Endodermal cell (in vitro differentiated cells): ENCODE measurements at regions not wholly inside any gene's neighbourhood (a gene's known extent, or its start where the extent isn't known, plus 50 kb on each side); places are given as distances from the start of the nearest gene placed in this dataset.

Experiments
- DNase-seq: peaks from one replicate; pipeline ENCODE4 v3.0.0-alpha.2; 2017
- H3K27ac ChIP-seq: 2 replicates; pipeline ENCODE4 v1.5.1; 2013; ENCODE audit warnings: mild to moderate bottlenecking, low read depth, low read length, moderate library complexity
- H3K27me3 ChIP-seq: 2 replicates; pipeline ENCODE4 v1.6.1; 2013; ENCODE audit warnings: mild to moderate bottlenecking, low read length, moderate library complexity; ENCODE audit not compliant: insufficient read depth, control insufficient read depth, poor library complexity, severe bottlenecking
- H3K36me3 ChIP-seq: 2 replicates; pipeline ENCODE4 v1.7.0; 2013; ENCODE audit warnings: mild to moderate bottlenecking, low read length, moderate library complexity; ENCODE audit not compliant: control insufficient read depth, insufficient read depth
- H3K4me1 ChIP-seq: one replicate; pipeline ENCODE4 v1.7.0; 2013; ENCODE audit warnings: low read length; ENCODE audit not compliant: control insufficient read depth, insufficient read depth
- H3K4me3 ChIP-seq: 2 replicates; pipeline ENCODE4 v1.5.1; 2013; ENCODE audit warnings: mild to moderate bottlenecking, low read length, moderate library complexity
- H3K9ac ChIP-seq: 2 replicates; pipeline ENCODE4 v1.6.1; 2013; ENCODE audit warnings: mild to moderate bottlenecking, low read length, moderate library complexity; ENCODE audit not compliant: poor library complexity, severe bottlenecking; ENCODE audit errors: extremely low read depth
- H3K9me3 ChIP-seq: 2 replicates; pipeline ENCODE4 v1.6.1; 2013; ENCODE audit warnings: mild to moderate bottlenecking, low read length, moderate library complexity; ENCODE audit not compliant: control insufficient read depth
- H3K27ac Mint-ChIP-seq: 2 replicates; pipeline ENCODE4 v1.8.0; 2020; ENCODE audit warnings: mixed read lengths
- H3K27me3 Mint-ChIP-seq: 2 replicates; pipeline ENCODE4 v1.8.0; 2021; ENCODE audit warnings: mild to moderate bottlenecking, mixed read lengths; ENCODE audit not compliant: insufficient read depth
- H3K36me3 Mint-ChIP-seq: 2 replicates; pipeline ENCODE4 v1.8.0; 2020; ENCODE audit warnings: low read depth, mixed read lengths
- H3K4me1 Mint-ChIP-seq: 2 replicates; pipeline ENCODE4 v1.8.0; 2020; ENCODE audit warnings: mixed read lengths
- H3K4me3 Mint-ChIP-seq: 2 replicates; pipeline ENCODE4 v1.8.0; 2020; ENCODE audit warnings: mild to moderate bottlenecking, moderate library complexity, mixed read lengths
- H3K9me3 Mint-ChIP-seq: 2 replicates; pipeline ENCODE4 v1.8.0; 2020; ENCODE audit warnings: mild to moderate bottlenecking, mixed read lengths
- WGBS, 2 experiments: methylation state at CpG; one replicate each; pipeline versions ENCODE4 v1.1.5 to v1.1.7; 2013; ENCODE audit warnings: missing lambda C conversion rate in 2 of 2, mixed read lengths in 1 of 2; ENCODE audit not compliant: insufficient coverage in 1 of 2, insufficient read length in 1 of 2; 5-methylcytosine and 5-hydroxymethylcytosine counted together
- TF ChIP-seq, protein P1 (sequence below): fragments of 200-600 bp; sonication (generic); conservative IDR thresholded peaks from 2 replicates; pipeline ENCODE4 v1.5.0; 2021; ENCODE audit warnings: antibody characterized with exemption, mild to moderate bottlenecking

DNA sequence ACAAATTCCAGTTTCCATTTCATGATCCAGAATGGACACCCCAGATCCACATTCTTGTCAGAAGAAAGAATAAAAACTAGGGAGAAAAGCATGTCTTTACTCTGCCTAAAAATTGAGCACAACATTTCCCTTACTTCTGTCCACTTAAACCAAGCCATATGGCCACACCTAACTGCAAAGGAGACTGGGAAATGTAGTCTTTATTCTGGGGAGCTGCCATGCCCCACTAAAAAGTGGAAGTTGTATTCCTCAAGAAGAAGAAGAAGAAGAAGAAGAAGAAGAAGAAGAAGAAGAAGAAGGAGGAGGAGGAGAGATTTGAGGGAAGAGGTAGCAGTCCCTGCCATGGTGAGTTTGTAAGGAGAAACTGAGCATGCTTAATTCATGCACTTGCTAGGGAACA lies 84.5 kb downstream of the GPR65 start:
- Mint-ChIP-seq H3K9me3 (no peaks in the 10 kb centered on the region), H3K36me3 (no peaks in the 10 kb centered on the region), H3K4me3 (no peak overlapping the region), H3K27me3 (no peaks in the 10 kb centered on the region), H3K27ac (no peak overlapping the region), H3K4me1 (peaks cover 36% of the 10 kb centered on the region)
- Histone ChIP-seq H3K4me1 (no peaks in the 10 kb centered on the region), H3K4me3 (no peak overlapping the region), H3K9me3 (no peaks in the 10 kb centered on the region), H3K9ac (no peak overlapping the region), H3K27ac (no peak overlapping the region), H3K27me3 (no peaks in the 10 kb centered on the region), H3K36me3 (no peaks in the 10 kb centered on the region)
- DNase-seq: no peak
- TF ChIP-seq, protein P1, sequence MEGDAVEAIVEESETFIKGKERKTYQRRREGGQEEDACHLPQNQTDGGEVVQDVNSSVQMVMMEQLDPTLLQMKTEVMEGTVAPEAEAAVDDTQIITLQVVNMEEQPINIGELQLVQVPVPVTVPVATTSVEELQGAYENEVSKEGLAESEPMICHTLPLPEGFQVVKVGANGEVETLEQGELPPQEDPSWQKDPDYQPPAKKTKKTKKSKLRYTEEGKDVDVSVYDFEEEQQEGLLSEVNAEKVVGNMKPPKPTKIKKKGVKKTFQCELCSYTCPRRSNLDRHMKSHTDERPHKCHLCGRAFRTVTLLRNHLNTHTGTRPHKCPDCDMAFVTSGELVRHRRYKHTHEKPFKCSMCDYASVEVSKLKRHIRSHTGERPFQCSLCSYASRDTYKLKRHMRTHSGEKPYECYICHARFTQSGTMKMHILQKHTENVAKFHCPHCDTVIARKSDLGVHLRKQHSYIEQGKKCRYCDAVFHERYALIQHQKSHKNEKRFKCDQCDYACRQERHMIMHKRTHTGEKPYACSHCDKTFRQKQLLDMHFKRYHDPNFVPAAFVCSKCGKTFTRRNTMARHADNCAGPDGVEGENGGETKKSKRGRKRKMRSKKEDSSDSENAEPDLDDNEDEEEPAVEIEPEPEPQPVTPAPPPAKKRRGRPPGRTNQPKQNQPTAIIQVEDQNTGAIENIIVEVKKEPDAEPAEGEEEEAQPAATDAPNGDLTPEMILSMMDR: no peak

GRCh38 chr14:88092529-88092928 lies 87.6 kb downstream of the GPR65 start:
- Mint-ChIP-seq H3K36me3 (no peaks in the 10 kb centered on the region), H3K4me3 (no peak overlapping the region), H3K4me1 (peaks cover 50% of the 10 kb centered on the region), H3K9me3 (no peaks in the 10 kb centered on the region), H3K27me3 (no peaks in the 10 kb centered on the region), H3K27ac (no peak overlapping the region)
- Histone ChIP-seq H3K9ac (no peak overlapping the region), H3K27ac (no peak overlapping the region), H3K4me3 (no peak overlapping the region), H3K9me3 (no peaks in the 10 kb centered on the region), H3K36me3 (no peaks in the 10 kb centered on the region), H3K4me1 (peaks cover 5% of the 10 kb centered on the region), H3K27me3 (no peaks in the 10 kb centered on the region)
- TF ChIP-seq, protein P1: no peak
- DNase-seq: no peak

GRCh38 chr14:88095791-88096190 lies 90.9 kb downstream of the GPR65 start:
- 96% methylated on average over 3 of the region's 3 CpGs for WGBS, 2 experiments
- Mint-ChIP-seq H3K4me1 (peaks cover 48% of the 10 kb centered on the region), H3K4me3 (no peak overlapping the region), H3K9me3 (no peaks in the 10 kb centered on the region), H3K27ac (no peak overlapping the region), H3K27me3 (no peaks in the 10 kb centered on the region), H3K36me3 (no peaks in the 10 kb centered on the region)
- peaks cover 7% of the 10 kb centered on the region for H3K4me1 ChIP-seq
- H3K9ac ChIP-seq: no peak overlapping the region
- TF ChIP-seq, protein P1: no peak
- H3K36me3 ChIP-seq: no peaks in the 10 kb centered on the region
- H3K9me3 ChIP-seq: no peaks in the 10 kb centered on the region
- no peak for DNase-seq
- H3K27ac ChIP-seq: no peak overlapping the region
- H3K4me3 ChIP-seq: no peak overlapping the region
- H3K27me3 ChIP-seq: no peaks in the 10 kb centered on the region
